ENCODE measurements at regions not wholly inside any gene's neighbourhood (a gene's known extent, or its start where the extent isn't known, plus 50 kb on each side); places are given as distances from the start of the nearest gene placed in this dataset.

DNA sequence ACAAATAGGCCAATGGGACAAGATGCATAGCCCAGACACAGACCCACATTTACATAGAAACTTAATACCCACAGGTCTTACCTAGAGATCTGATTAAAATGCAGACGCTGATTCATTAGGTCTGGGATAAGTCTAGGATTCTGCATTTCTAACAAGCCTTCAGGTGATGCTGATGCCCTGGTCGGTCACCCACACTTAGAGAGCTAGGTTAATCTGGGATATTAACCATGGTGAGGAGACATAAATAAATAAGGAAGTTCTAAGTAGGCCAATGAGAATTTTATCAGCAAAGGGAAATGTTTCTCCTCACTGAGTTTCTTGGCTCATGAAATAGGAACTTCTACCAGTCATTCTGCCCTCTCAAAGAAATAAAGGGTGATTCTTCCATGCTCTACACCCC, 120.1 kb downstream of the BMP4 start:
- Histone ChIP-seq H3K9me3 (peaks cover 12% of the 10 kb centered on the region), H3K4me3 (no peak overlapping the region), H3K27ac (no peak overlapping the region), H3K4me1 (no peaks in the 10 kb centered on the region), H3K36me3 (no peaks in the 10 kb centered on the region), H3K27me3 (ENCODE audit: low read depth) (no peaks in the 10 kb centered on the region)
- DNase-seq (no peak), ATAC-seq (no peak)
- intact Hi-C loops (cut with DNase I): no loop called here
- TF ChIP-seq, protein P1, sequence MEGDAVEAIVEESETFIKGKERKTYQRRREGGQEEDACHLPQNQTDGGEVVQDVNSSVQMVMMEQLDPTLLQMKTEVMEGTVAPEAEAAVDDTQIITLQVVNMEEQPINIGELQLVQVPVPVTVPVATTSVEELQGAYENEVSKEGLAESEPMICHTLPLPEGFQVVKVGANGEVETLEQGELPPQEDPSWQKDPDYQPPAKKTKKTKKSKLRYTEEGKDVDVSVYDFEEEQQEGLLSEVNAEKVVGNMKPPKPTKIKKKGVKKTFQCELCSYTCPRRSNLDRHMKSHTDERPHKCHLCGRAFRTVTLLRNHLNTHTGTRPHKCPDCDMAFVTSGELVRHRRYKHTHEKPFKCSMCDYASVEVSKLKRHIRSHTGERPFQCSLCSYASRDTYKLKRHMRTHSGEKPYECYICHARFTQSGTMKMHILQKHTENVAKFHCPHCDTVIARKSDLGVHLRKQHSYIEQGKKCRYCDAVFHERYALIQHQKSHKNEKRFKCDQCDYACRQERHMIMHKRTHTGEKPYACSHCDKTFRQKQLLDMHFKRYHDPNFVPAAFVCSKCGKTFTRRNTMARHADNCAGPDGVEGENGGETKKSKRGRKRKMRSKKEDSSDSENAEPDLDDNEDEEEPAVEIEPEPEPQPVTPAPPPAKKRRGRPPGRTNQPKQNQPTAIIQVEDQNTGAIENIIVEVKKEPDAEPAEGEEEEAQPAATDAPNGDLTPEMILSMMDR (IDR thresholded peaks at IDR 0.05): no peak

DNA sequence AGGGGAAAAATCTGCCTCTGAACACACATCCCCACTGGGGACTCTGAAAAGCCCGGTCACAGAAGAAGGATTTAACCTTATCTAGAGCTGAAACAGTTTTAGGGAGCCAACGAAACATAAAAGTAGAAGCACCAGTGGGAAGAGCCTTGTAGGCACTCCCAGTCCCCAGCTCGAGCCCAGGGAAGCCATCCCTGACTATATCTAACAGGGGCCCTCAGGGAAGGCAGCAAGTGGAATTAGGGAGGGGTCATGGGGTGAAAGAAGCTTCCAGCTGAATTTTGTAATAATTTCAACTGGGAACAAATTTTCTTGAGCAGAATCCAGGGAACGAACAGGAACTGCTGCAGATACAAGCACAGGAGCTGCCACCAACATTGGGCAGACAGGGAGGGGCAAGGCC, 127.8 kb downstream of the BMP4 start:
- TF ChIP-seq, protein P1 (IDR thresholded peaks at IDR 0.05): no peak
- Histone ChIP-seq H3K4me3 (no peak overlapping the region), H3K36me3 (no peaks in the 10 kb centered on the region), H3K27ac (no peak overlapping the region), H3K4me1 (no peaks in the 10 kb centered on the region), H3K27me3 (ENCODE audit: low read depth) (no peaks in the 10 kb centered on the region), H3K9me3 (no peaks in the 10 kb centered on the region)
- DNase-seq (no peak), ATAC-seq (no peak)
- intact Hi-C loops (cut with DNase I): no loop called here

DNA sequence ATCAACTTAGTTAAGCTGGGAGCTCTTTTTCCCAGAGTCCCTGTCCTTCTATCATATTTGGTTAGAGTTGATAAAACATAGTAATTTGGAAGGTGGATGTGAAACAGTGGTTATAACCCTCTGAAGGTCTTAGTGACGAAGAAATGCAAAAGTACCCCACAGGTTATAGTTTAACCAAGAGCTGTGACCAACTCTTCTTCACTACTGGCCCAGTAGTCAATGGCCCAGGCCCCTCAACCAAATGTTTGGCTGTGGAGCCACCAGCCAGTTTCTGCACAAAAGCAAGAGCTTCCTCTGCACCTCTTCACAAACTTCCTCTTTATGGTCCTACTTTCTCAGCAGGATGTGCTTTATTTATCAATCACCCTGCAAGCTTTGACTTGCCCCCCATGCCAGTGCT, 132.6 kb downstream of the BMP4 start:
- TF ChIP-seq, protein P1 (IDR thresholded peaks at IDR 0.05): no peak
- H3K4me1 ChIP-seq: no peaks in the 10 kb centered on the region
- H3K27ac ChIP-seq: no peak overlapping the region
- ATAC-seq (no peak), DNase-seq (no peak)
- no peaks in the 10 kb centered on the region for H3K36me3 ChIP-seq
- intact Hi-C loops (cut with DNase I): no loop called here
- H3K4me3 ChIP-seq: no peak overlapping the region
- H3K27me3 ChIP-seq (ENCODE audit: low read depth): no peaks in the 10 kb centered on the region
- no peaks in the 10 kb centered on the region for H3K9me3 ChIP-seq

DNA sequence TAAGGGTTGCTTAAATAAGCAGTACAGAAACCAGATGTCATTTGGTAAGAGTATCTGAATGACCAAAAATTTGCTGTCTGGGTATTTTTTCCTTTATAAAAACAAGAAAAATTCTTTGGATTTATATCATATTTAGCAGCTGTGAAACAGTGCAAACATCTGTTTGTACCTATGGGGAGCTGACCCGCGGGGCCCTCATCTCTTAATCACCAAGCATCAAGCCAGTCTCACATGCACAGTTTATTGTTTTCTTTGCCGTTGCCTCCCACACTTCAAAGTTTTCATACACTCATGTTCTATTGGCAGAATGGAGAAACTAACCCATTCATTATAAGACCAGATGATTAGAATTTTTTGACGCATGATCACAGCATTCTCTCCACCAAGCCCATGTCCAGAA, 142.2 kb downstream of the BMP4 start:
- DNase-seq (no peak), ATAC-seq (no peak)
- no peaks in the 10 kb centered on the region for H3K36me3 ChIP-seq
- no peak overlapping the region for H3K4me3 ChIP-seq
- H3K27me3 ChIP-seq (ENCODE audit: low read depth): no peaks in the 10 kb centered on the region
- no peaks in the 10 kb centered on the region for H3K4me1 ChIP-seq
- H3K27ac ChIP-seq: no peak overlapping the region
- TF ChIP-seq, protein P1 (IDR thresholded peaks at IDR 0.05): no peak
- intact Hi-C loops (cut with DNase I): no loop called here
- H3K9me3 ChIP-seq: no peaks in the 10 kb centered on the region

DNA sequence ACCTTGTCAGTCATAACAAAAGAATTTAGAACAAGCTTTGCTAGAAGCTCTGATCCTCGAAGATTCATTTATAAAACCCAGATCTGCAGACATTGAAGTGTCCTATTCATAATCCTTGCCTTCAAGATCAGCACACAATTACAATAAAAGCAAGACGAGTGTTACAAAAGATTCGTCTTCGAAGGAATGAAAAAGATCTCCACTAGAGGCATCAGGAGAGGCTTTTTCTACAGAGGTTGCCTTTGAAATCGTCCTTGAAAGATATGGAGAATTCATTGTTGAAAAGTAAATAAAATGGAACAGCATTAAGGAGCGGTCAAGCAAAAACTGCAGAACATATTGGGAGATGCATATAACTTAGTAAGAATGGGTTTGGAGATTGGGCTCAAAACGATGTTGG, 146.4 kb downstream of the BMP4 start:
- H3K4me3 ChIP-seq: no peak overlapping the region
- ATAC-seq (no peak), DNase-seq (no peak)
- H3K27ac ChIP-seq: no peak overlapping the region
- intact Hi-C loops (cut with DNase I): no loop called here
- no peaks in the 10 kb centered on the region for H3K4me1 ChIP-seq
- TF ChIP-seq, protein P1 (IDR thresholded peaks at IDR 0.05): no peak
- no peaks in the 10 kb centered on the region for H3K9me3 ChIP-seq
- no peaks in the 10 kb centered on the region for H3K36me3 ChIP-seq
- H3K27me3 ChIP-seq (ENCODE audit: low read depth): no peaks in the 10 kb centered on the region

DNA sequence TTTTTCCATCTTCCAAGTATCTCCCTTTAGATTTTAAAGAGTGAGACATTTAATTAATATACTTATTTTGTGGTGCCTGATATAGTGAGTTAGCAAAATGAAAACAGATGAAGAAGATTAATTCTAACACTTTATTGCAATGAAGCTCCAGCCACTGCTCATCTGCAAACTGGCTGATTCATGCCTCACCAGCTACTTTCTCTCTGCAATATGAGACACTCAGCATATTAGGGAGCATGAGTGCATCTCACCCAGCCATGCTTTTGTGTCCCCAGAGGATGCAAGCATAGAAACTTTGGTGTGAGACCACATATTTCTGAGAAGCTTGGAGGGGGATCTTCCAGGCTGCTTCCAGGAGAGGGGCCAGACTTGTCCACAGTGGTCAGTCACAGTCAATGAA, 148.6 kb downstream of the BMP4 start:
- Histone ChIP-seq H3K4me3 (no peak overlapping the region), H3K4me1 (no peaks in the 10 kb centered on the region), H3K9me3 (no peaks in the 10 kb centered on the region), H3K36me3 (no peaks in the 10 kb centered on the region), H3K27me3 (ENCODE audit: low read depth) (no peaks in the 10 kb centered on the region), H3K27ac (no peak overlapping the region)
- intact Hi-C loops (cut with DNase I): no loop called here
- TF ChIP-seq, protein P1 (IDR thresholded peaks at IDR 0.05): no peak
- ATAC-seq (no peak), DNase-seq (no peak)
